ENCODE measurements at regions not wholly inside any gene's neighbourhood (a gene's known extent, or its start where the extent isn't known, plus 50 kb on each side); places are given as distances from the start of the nearest gene placed in this dataset.

DNA sequence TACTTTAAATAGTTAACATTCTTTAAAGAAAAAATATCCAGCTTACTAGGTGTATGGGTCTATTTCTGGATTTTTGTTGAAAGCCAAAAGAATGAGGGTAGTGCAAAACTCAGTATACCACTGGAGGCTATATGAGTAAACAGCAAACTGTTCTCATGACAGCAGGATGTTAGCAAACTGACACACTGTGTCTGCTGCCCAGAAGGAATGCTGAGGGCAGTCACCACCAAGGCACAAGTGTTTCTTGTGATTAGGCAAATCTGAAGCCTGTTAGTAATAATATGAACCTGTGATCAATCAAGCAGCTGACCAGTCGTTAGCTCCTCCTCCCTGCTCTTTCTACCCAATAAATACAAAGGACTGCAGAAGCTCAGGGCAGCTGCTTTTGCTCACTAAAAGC, 50.5 kb upstream of the SULT1C3 start:
- Histone ChIP-seq H3K4me1 (ENCODE audit: low read length) (no peaks in the 10 kb centered on the region), H2AFZ (ENCODE audit: low read length) (no peak overlapping the region)

More for the DNA sequence above, 50.5 kb upstream of the SULT1C3 start:
- no peak for TF ChIP-seq EZH2 (optimal IDR thresholded peaks at IDR 0.05; ENCODE audit: low read depth, low read length)
- TF ChIP-seq EZH2phosphoT487 (IDR thresholded peaks at IDR 0.05; ENCODE audit: low read length) = no peak
- no peak for TF ChIP-seq CTCF (IDR thresholded peaks at IDR 0.05; ENCODE audit: low read length)
- DNase-seq = no peak
- Histone ChIP-seq H3K27ac (ENCODE audit: low read length) (no peak overlapping the region), H3K4me3 (ENCODE audit: low read length) (no peak overlapping the region), H3K79me2 (ENCODE audit: low read length) (no peaks in the 10 kb centered on the region), H3K9ac (ENCODE audit: low read length) (no peak overlapping the region), H3K9me3 (replicated peaks; ENCODE audit: insufficient read depth, low read length) (no peaks in the 10 kb centered on the region), H3F3A (ENCODE audit: insufficient read depth, low read length) (no peaks in the 10 kb centered on the region), H3K9me2 (replicated peaks; ENCODE audit: insufficient read depth, low read length) (no peaks in the 10 kb centered on the region), H3K4me2 (ENCODE audit: low read depth, low read length) (no peak overlapping the region), H4K20me1 (ENCODE audit: insufficient read depth, low read length) (no peaks in the 10 kb centered on the region), H3K36me3 (replicated peaks; ENCODE audit: insufficient read depth, low read length) (no peaks in the 10 kb centered on the region), H3K27me3 (replicated peaks; ENCODE audit: insufficient read depth, low read length) (no peaks in the 10 kb centered on the region; the same call in 1 of the 2 replicates)

Measured in MM.1S (cell line).